ENCODE measurements at regions not wholly inside any gene's neighbourhood (a gene's known extent, or its start where the extent isn't known, plus 50 kb on each side); places are given as distances from the start of the nearest gene placed in this dataset.

DNA sequence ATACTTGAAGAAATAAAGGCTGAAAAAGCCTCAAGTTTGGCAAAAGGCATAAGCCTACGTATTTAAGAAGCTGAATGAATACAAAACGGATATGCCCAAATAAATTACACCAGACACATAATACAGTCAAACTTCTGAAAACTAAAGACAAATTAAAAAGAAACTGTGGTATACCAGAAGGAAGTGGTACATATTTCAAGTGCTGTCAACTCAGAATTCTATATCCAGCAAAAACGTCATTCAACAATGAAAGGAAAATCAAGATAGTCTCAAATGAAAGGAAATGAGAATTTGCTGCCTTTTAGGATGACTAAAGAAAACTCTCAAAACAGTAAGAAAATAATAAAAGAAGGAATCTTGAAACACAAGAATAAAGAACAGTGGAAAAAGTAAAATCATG, 69.5 kb downstream of the POLR1D start:
- no peak for DNase-seq (ENCODE audit: extremely low spot score)
- H3K27me3 ChIP-seq: no peaks in the 10 kb centered on the region
- H3K36me3 ChIP-seq: no peaks in the 10 kb centered on the region
- H3K4me1 ChIP-seq: no peaks in the 10 kb centered on the region
- intact Hi-C loops (cut with DNase I): no loop called here
- WGBS: 78% methylated on average over 3 of the region's 3 CpGs
- TF ChIP-seq, protein P1, sequence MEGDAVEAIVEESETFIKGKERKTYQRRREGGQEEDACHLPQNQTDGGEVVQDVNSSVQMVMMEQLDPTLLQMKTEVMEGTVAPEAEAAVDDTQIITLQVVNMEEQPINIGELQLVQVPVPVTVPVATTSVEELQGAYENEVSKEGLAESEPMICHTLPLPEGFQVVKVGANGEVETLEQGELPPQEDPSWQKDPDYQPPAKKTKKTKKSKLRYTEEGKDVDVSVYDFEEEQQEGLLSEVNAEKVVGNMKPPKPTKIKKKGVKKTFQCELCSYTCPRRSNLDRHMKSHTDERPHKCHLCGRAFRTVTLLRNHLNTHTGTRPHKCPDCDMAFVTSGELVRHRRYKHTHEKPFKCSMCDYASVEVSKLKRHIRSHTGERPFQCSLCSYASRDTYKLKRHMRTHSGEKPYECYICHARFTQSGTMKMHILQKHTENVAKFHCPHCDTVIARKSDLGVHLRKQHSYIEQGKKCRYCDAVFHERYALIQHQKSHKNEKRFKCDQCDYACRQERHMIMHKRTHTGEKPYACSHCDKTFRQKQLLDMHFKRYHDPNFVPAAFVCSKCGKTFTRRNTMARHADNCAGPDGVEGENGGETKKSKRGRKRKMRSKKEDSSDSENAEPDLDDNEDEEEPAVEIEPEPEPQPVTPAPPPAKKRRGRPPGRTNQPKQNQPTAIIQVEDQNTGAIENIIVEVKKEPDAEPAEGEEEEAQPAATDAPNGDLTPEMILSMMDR (IDR thresholded peaks at IDR 0.05): no peak
- TF ChIP-seq POLR2AphosphoS5 (IDR thresholded peaks at IDR 0.05): no peak
- TF ChIP-seq EP300 (IDR thresholded peaks at IDR 0.05): no peak
- TF ChIP-seq POLR2A (IDR thresholded peaks at IDR 0.05; ENCODE audit: low read depth): no peak
- H3K9me3 ChIP-seq: peaks cover 0 to 22% (median 8%) of the 10 kb centered on the region in 4 donors
- no peak overlapping the region for H3K4me3 ChIP-seq
- H3K27ac ChIP-seq (replicated peaks in 1 of 4): no peak overlapping the region

DNA sequence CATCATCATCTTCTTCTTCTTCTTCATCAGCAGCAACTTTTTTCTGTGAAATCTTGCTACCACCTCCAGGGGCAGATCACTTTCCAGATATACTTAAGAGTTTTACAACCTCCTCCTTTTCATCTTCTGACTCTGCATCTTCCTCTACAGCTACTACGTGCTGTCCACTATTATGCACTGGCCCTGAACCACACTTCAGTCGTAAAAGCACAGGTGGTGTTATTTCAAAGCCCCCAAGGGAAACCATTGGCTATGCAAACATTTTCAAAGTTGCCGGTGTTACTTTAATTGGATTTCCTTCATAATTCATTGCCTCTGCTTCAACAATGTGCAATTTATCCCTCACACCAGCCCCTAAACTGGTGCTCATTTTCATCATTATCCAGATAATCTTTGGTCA, 75.0 kb downstream of the POLR1D start:
- TF ChIP-seq, protein P1 (IDR thresholded peaks at IDR 0.05): no peak
- TF ChIP-seq POLR2AphosphoS5 (IDR thresholded peaks at IDR 0.05): no peak
- TF ChIP-seq EP300 (IDR thresholded peaks at IDR 0.05): no peak
- TF ChIP-seq POLR2A (IDR thresholded peaks at IDR 0.05; ENCODE audit: low read depth): no peak
- intact Hi-C loops (cut with DNase I): no loop called here
- WGBS: 47% methylated on average over 3 of the region's 3 CpGs

DNA sequence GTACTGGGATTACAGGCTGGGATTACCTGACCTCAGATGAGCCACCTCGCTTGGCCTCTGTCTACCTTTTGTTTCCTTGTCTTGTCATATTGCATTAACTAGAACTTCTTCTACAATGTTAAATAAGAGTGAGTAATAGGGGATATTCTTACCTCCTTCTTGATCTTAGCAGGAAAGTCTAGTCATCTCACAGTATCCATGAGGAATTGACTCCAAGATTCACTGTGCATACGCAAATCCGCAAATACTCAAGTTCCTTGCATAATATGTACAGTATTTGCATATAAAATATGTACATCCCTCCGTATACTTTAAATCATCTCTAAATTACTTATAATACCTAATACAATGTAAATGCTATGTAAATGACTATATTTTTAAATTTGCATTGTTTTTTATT, 78.3 kb downstream of the POLR1D start:
- 82% methylated on average over 4 of the region's 4 CpGs for WGBS
- intact Hi-C loops (cut with DNase I): no loop called here

More for the DNA sequence above, 75.0 kb downstream of the POLR1D start:
- H3K4me1 ChIP-seq: no peaks in the 10 kb centered on the region
- no peak overlapping the region for H3K4me3 ChIP-seq
- no peaks in the 10 kb centered on the region for H3K36me3 ChIP-seq
- no peak for DNase-seq (ENCODE audit: extremely low spot score)
- H3K9me3 ChIP-seq: peaks cover 0 to 4% (median 3%) of the 10 kb centered on the region in 4 donors
- no peaks in the 10 kb centered on the region for H3K27me3 ChIP-seq
- H3K27ac ChIP-seq (replicated peaks in 1 of 4): no peak overlapping the region

DNA sequence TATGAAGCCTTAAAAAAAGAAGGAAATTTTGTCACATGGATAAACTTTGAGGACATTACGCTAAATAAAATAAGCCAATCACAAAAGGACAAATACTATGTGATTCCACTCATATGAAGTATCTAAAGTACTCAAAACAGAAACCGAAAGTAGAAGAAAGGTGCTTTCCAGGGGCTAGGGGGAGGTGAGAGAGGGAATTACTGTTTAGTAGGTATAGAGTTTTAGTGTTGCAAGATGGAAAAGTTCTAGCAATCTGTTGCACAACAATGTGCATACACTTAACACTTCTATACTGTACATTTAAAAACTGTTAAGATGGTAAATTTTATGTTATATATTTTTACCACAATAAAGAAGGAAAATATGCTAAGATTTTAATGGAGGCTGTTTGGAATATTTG, 83.0 kb downstream of the POLR1D start:
- H3K9me3 ChIP-seq: peaks cover 0 to 6% (median 3%) of the 10 kb centered on the region in 4 donors
- 89% methylated on average over 2 of the region's 2 CpGs for WGBS
- intact Hi-C loops (cut with DNase I): no loop called here
- H3K36me3 ChIP-seq: no peaks in the 10 kb centered on the region
- no peak overlapping the region for H3K4me3 ChIP-seq
- TF ChIP-seq POLR2AphosphoS5 (IDR thresholded peaks at IDR 0.05): no peak
- TF ChIP-seq POLR2A (IDR thresholded peaks at IDR 0.05; ENCODE audit: low read depth): no peak
- TF ChIP-seq EP300 (IDR thresholded peaks at IDR 0.05): no peak
- TF ChIP-seq, protein P1 (IDR thresholded peaks at IDR 0.05): no peak
- no peaks in the 10 kb centered on the region for H3K27me3 ChIP-seq
- H3K27ac ChIP-seq (replicated peaks in 1 of 4): no peak overlapping the region
- DNase-seq (ENCODE audit: extremely low spot score): no peak
- H3K4me1 ChIP-seq: peaks cover 0 to under 1% (median under 1%) of the 10 kb centered on the region in 4 donors

More for the DNA sequence above, 78.3 kb downstream of the POLR1D start:
- no peaks in the 10 kb centered on the region for H3K4me1 ChIP-seq
- no peak overlapping the region for H3K27ac ChIP-seq (replicated peaks in 1 of 4)
- H3K4me3 ChIP-seq: no peak overlapping the region
- no peak for DNase-seq (ENCODE audit: extremely low spot score)
- TF ChIP-seq POLR2A (IDR thresholded peaks at IDR 0.05; ENCODE audit: low read depth) (no peak), EP300 (IDR thresholded peaks at IDR 0.05) (no peak), POLR2AphosphoS5 (IDR thresholded peaks at IDR 0.05) (no peak)
- TF ChIP-seq, protein P1 (IDR thresholded peaks at IDR 0.05): no peak
- H3K9me3 ChIP-seq: peaks cover 0 to 10% (median 3%) of the 10 kb centered on the region in 4 donors
- no peaks in the 10 kb centered on the region for H3K27me3 ChIP-seq
- H3K36me3 ChIP-seq: no peaks in the 10 kb centered on the region

DNA sequence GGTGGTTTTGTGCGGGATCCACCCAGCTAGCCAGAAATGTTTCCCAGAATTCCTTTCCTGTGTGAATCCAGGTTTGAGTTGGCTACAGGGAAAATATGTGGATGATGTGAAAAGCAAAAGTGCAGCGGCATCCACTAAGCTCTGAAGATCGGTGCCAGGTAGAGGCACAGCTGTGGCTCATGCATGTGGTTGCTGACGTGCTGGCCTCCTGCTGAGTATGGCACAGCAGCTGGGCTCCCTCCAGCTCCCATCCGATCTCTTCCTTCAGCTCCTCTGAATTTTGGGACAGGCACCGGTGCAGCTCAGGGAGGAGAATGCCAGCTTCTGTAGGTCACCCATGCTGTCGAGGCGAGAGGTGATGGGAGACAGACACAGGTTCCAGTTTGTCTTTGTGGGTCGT, 84.0 kb upstream of the GSX1 start:
- Histone ChIP-seq H3K36me3 (no peaks in the 10 kb centered on the region), H3K27me3 (no peaks in the 10 kb centered on the region), H3K27ac (replicated peaks in 1 of 4) (no peak overlapping the region), H3K9me3 (peaks cover 0 to 6% (median 1%) of the 10 kb centered on the region in 4 donors), H3K4me1 (peaks cover 0 to 10% (median 6%) of the 10 kb centered on the region in 4 donors), H3K4me3 (no peak overlapping the region)
- intact Hi-C loops (cut with DNase I): no loop called here
- no peak for TF ChIP-seq POLR2AphosphoS5 (IDR thresholded peaks at IDR 0.05)
- TF ChIP-seq EP300 (IDR thresholded peaks at IDR 0.05): no peak
- TF ChIP-seq, protein P1 (IDR thresholded peaks at IDR 0.05): no peak
- TF ChIP-seq POLR2A (IDR thresholded peaks at IDR 0.05; ENCODE audit: low read depth): no peak
- WGBS: 84% methylated on average over 9 of the region's 9 CpGs
- no peak for DNase-seq (ENCODE audit: extremely low spot score)
